ENCODE measurements at regions not wholly inside any gene's neighbourhood (a gene's known extent, or its start where the extent isn't known, plus 50 kb on each side); places are given as distances from the start of the nearest gene placed in this dataset.

- Histone ChIP-seq H3K27me3 (ENCODE audit: insufficient read depth, low read length, poor library complexity, severe bottlenecking) (no peaks in the 10 kb centered on the region), H3K36me3 (ENCODE audit: insufficient read depth, low read length) (no peaks in the 10 kb centered on the region), H3K4me1 (ENCODE audit: insufficient read depth, low read length, poor library complexity, severe bottlenecking) (no peaks in the 10 kb centered on the region), H3K9me2 (replicated peaks; ENCODE audit: low read depth, low read length) (no peaks in the 10 kb centered on the region), H3K79me2 (ENCODE audit: insufficient read depth, low read length) (no peaks in the 10 kb centered on the region), H2AFZ (ENCODE audit: low read length) (no peak overlapping the region), H3K4me2 (ENCODE audit: low read depth, low read length, poor library complexity, severe bottlenecking) (no peak overlapping the region), H3F3A (ENCODE audit: low read depth) (no peaks in the 10 kb centered on the region), H3K9me3 (ENCODE audit: insufficient read depth, low read depth, low read length) (peaks cover 10% of the 10 kb centered on the region; the same call in 1 of the 2 replicates), H3K9ac (ENCODE audit: low read depth, low read length, poor library complexity, severe bottlenecking) (no peak overlapping the region), H4K20me1 (ENCODE audit: insufficient read depth, low read length, poor library complexity, severe bottlenecking) (no peaks in the 10 kb centered on the region), H3K4me3 (ENCODE audit: low read length, poor library complexity, severe bottlenecking) (no peak overlapping the region)
- TF ChIP-seq EZH2phosphoT487 (IDR thresholded peaks at IDR 0.05; ENCODE audit: borderline replicate concordance) (no peak), CTCF (conservative IDR thresholded peaks at IDR 0.05; ENCODE audit: low read length) (no peak)
Measured at GRCh38 chr7:45515346-45515745, 58.8 kb upstream of the ADCY1 start.
